ENCODE measurements at regions not wholly inside any gene's neighbourhood (a gene's known extent, or its start where the extent isn't known, plus 50 kb on each side); places are given as distances from the start of the nearest gene placed in this dataset.

GRCh38 chr11:119530509-119530908 is 107.5 kb upstream of the THY1 start:
- TF ChIP-seq EZH2 (IDR thresholded peaks at IDR 0.05) (no peak), CTCF (IDR thresholded peaks at IDR 0.05) (no peak), EZH2phosphoT487 (IDR thresholded peaks at IDR 0.05) (no peak)

Measured in neural progenitor cell (in vitro differentiated cells).